ENCODE measurements at regions not wholly inside any gene's neighbourhood (a gene's known extent, or its start where the extent isn't known, plus 50 kb on each side); places are given as distances from the start of the nearest gene placed in this dataset.

DNA sequence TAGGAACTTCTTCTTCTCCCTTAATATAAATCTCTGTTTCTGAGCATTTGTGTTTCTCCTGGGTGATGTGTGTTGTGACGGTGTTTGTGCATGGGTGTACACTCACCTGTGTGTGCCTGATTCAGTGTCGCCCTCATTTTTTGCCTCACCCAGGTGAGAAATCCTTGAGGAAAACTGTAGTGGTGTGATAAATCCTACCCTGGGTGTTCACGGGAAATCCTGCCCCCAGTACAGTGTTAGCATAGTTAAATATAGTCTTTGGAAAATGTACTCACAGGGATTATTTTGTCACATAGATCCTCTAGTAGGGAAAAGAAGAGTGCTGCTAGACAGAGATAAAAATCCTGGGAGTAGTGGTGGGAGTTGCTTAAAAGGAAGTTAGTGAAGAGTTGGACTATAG, 291.9 kb upstream of the PITX2 start:
- no peak overlapping the region for H3K9ac ChIP-seq (ENCODE audit: low read depth in 1 of 2, low read length in 2 of 2)
- 78% methylated on average over 3 of the region's 3 CpGs for WGBS

DNA sequence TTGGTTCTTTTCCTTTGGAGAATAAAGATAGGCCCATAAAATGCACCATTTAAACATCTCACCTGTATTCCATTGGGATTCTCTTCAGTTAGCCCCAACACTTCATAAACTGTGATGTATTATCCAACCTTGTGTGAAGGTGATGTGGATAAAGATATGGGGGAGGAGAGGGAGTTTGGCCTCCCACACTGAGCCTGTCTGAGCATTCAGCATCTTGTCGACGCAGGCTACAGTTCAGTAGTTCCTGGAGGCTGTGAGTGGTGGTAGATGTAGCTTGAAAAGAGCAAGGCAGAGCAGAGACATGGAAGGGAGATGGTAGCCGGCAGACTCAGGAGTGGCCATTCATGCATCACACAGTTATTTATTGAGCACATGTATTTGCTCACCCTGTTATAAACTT, 292.4 kb upstream of the PITX2 start:
- Histone ChIP-seq H3K4me3 (ENCODE audit: low read depth in 1 of 3, low read length in 3 of 3) (no peak overlapping the region), H3K27me3 (ENCODE audit: control insufficient read depth in 4 of 4, insufficient read depth in 4 of 4, low read length in 3 of 4) (no peaks in the 10 kb centered on the region), H3K9me3 (ENCODE audit: control insufficient read depth in 4 of 4, low read length in 3 of 4) (no peaks in the 10 kb centered on the region), H3K27ac (ENCODE audit: low read depth in 1 of 2, low read length in 2 of 2) (no peak overlapping the region), H3K36me3 (ENCODE audit: control insufficient read depth in 4 of 4, insufficient read depth in 3 of 4, low read depth in 1 of 4, low read length in 3 of 4) (no peaks in the 10 kb centered on the region), H3K4me1 (ENCODE audit: control insufficient read depth in 4 of 4, insufficient read depth in 4 of 4, low read length in 3 of 4) (no peaks in the 10 kb centered on the region), H3K9ac (ENCODE audit: low read depth in 1 of 2, low read length in 2 of 2) (no peak overlapping the region)
- TF ChIP-seq YY1 (IDR thresholded peaks at IDR 0.05) (no peak), JUND (IDR thresholded peaks at IDR 0.05) (no peak), TAF1 (conservative IDR thresholded peaks at IDR 0.05) (no peak), RXRA (IDR thresholded peaks at IDR 0.05) (no peak), FOXA2 (IDR thresholded peaks at IDR 0.05) (no peak), REST (IDR thresholded peaks at IDR 0.05) (no peak), EGR1 (IDR thresholded peaks at IDR 0.05; ENCODE audit: low read depth in 2 of 2) (no peak), GABPA (IDR thresholded peaks at IDR 0.05 in 1 of 2, conservative IDR thresholded peaks at IDR 0.05 in 1 of 2) (no peak), HNF4A (conservative IDR thresholded peaks at IDR 0.05) (no peak), RAD21 (IDR thresholded peaks at IDR 0.05) (no peak), FOXA1 (IDR thresholded peaks at IDR 0.05) (no peak), HNF4G (IDR thresholded peaks at IDR 0.05) (no peak), NR2F2 (IDR thresholded peaks at IDR 0.05) (no peak), SP1 (IDR thresholded peaks at IDR 0.05) (no peak)
- TF ChIP-seq, protein P1, sequence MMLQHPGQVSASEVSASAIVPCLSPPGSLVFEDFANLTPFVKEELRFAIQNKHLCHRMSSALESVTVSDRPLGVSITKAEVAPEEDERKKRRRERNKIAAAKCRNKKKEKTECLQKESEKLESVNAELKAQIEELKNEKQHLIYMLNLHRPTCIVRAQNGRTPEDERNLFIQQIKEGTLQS (IDR thresholded peaks at IDR 0.05), result no peak
- TF ChIP-seq, protein P2, sequence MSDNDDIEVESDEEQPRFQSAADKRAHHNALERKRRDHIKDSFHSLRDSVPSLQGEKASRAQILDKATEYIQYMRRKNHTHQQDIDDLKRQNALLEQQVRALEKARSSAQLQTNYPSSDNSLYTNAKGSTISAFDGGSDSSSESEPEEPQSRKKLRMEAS (IDR thresholded peaks at IDR 0.05), result no peak
- TF ChIP-seq, protein P3, sequence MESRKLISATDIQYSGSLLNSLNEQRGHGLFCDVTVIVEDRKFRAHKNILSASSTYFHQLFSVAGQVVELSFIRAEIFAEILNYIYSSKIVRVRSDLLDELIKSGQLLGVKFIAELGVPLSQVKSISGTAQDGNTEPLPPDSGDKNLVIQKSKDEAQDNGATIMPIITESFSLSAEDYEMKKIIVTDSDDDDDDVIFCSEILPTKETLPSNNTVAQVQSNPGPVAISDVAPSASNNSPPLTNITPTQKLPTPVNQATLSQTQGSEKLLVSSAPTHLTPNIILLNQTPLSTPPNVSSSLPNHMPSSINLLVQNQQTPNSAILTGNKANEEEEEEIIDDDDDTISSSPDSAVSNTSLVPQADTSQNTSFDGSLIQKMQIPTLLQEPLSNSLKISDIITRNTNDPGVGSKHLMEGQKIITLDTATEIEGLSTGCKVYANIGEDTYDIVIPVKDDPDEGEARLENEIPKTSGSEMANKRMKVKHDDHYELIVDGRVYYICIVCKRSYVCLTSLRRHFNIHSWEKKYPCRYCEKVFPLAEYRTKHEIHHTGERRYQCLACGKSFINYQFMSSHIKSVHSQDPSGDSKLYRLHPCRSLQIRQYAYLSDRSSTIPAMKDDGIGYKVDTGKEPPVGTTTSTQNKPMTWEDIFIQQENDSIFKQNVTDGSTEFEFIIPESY (IDR thresholded peaks at IDR 0.05), result no peak
- TF ChIP-seq, protein P4, sequence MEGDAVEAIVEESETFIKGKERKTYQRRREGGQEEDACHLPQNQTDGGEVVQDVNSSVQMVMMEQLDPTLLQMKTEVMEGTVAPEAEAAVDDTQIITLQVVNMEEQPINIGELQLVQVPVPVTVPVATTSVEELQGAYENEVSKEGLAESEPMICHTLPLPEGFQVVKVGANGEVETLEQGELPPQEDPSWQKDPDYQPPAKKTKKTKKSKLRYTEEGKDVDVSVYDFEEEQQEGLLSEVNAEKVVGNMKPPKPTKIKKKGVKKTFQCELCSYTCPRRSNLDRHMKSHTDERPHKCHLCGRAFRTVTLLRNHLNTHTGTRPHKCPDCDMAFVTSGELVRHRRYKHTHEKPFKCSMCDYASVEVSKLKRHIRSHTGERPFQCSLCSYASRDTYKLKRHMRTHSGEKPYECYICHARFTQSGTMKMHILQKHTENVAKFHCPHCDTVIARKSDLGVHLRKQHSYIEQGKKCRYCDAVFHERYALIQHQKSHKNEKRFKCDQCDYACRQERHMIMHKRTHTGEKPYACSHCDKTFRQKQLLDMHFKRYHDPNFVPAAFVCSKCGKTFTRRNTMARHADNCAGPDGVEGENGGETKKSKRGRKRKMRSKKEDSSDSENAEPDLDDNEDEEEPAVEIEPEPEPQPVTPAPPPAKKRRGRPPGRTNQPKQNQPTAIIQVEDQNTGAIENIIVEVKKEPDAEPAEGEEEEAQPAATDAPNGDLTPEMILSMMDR (IDR thresholded peaks at IDR 0.05; ENCODE audit: low read depth, low read length, missing input control), result no peak
- WGBS, result 46% methylated on average over 3 of the region's 3 CpGs
- DNase-seq (ENCODE audit: low spot score), result no peak

More for the DNA sequence above, 291.9 kb upstream of the PITX2 start:
- Histone ChIP-seq H3K36me3 (ENCODE audit: control insufficient read depth in 4 of 4, insufficient read depth in 3 of 4, low read depth in 1 of 4, low read length in 3 of 4) (no peaks in the 10 kb centered on the region), H3K4me3 (ENCODE audit: low read depth in 1 of 3, low read length in 3 of 3) (no peak overlapping the region), H3K27me3 (ENCODE audit: control insufficient read depth in 4 of 4, insufficient read depth in 4 of 4, low read length in 3 of 4) (no peaks in the 10 kb centered on the region), H3K4me1 (ENCODE audit: control insufficient read depth in 4 of 4, insufficient read depth in 4 of 4, low read length in 3 of 4) (no peaks in the 10 kb centered on the region), H3K27ac (ENCODE audit: low read depth in 1 of 2, low read length in 2 of 2) (no peak overlapping the region), H3K9me3 (ENCODE audit: control insufficient read depth in 4 of 4, low read length in 3 of 4) (no peaks in the 10 kb centered on the region)
- DNase-seq (ENCODE audit: low spot score), result no peak
- no peak for TF ChIP-seq RXRA (IDR thresholded peaks at IDR 0.05)
- TF ChIP-seq, protein P4 (IDR thresholded peaks at IDR 0.05; ENCODE audit: low read depth, low read length, missing input control), result no peak
- TF ChIP-seq, protein P3 (IDR thresholded peaks at IDR 0.05), result no peak
- TF ChIP-seq RAD21 (IDR thresholded peaks at IDR 0.05), result no peak
- no peak for TF ChIP-seq EGR1 (IDR thresholded peaks at IDR 0.05; ENCODE audit: low read depth in 2 of 2)

Measured in liver (tissue), 8 donors.